Transverse colon (tissue), 4 donors: ENCODE measurements at regions not wholly inside any gene's neighbourhood (a gene's known extent, or its start where the extent isn't known, plus 50 kb on each side); places are given as distances from the start of the nearest gene placed in this dataset.
A peak's percentile ranks its signal among the peaks of the same experiment; 100 is the strongest.

Source experiments
- DNase-seq: peaks from one replicate; pipeline ENCODE4 v3.0.0-alpha.2; 2019
- H3K27ac ChIP-seq, 4 donors: fragments of 200-600 bp; sonication (generic); 2 replicates each; pipeline ENCODE4 v1.5.1; 2016 to 2018; ENCODE audit warnings: inconsistent platforms in 4 of 4
- H3K27me3 ChIP-seq: fragments of 200-600 bp; sonication (generic); 2 replicates; pipeline ENCODE4 v1.5.1; 2017; ENCODE audit warnings: inconsistent platforms
- H3K36me3 ChIP-seq, 4 donors: fragments of 200-600 bp; sonication (generic); 2 replicates each; pipeline ENCODE4 v1.5.1; 2017 to 2019; ENCODE audit warnings: inconsistent platforms in 4 of 4
- H3K4me1 ChIP-seq, 4 donors: fragments of 200-600 bp; sonication (generic); 2 replicates each; pipeline ENCODE4 v1.5.1; 2017 to 2020; ENCODE audit warnings: inconsistent platforms in 4 of 4
- H3K4me3 ChIP-seq, 4 donors: fragments of 200-600 bp; sonication (generic); 1 replicate in 1 of 4; 2 replicates in 3 of 4; pipeline versions ENCODE4 v1.5.1 to v1.6.1; 2017 to 2019; ENCODE audit warnings: inconsistent platforms in 4 of 4
- H3K9me3 ChIP-seq, 2 donors: fragments of 200-600 bp; sonication (generic); 2 replicates each; pipeline ENCODE4 v1.5.1; 2017 to 2019; ENCODE audit warnings: inconsistent platforms in 2 of 2
- EP300 ChIP-seq: sonication (generic); formaldehyde crosslinking; IDR thresholded peaks from one replicate; pipeline ENCODE4 v1.6.1; 2017; ENCODE audit warnings: antibody characterized with exemption, low read depth
- POLR2A ChIP-seq: fragments of 450-650 bp; IDR thresholded peaks from one replicate; pipeline ENCODE4 v1.6.1; 2016; ENCODE audit warnings: antibody characterized with exemption, mild to moderate bottlenecking, moderate library complexity
- POLR2AphosphoS5 ChIP-seq, 3 donors: sonication (generic); formaldehyde crosslinking; IDR thresholded peaks; one replicate each; pipeline ENCODE4 v1.6.1; 2016; ENCODE audit warnings: antibody characterized with exemption in 3 of 3
- WGBS, 2 donors: methylation state at CpG; one replicate each; pipeline ENCODE4 v1.1.5; 2018; ENCODE audit warnings: low coverage in 1 of 2; 5-methylcytosine and 5-hydroxymethylcytosine counted together
- in situ Hi-C, 4 donors: fragments of 200-750 bp; cut with MboI; loops; one replicate each; pipeline versions ENCODE4 v1.15.0 to v1.15.1; 2017; ENCODE audit warnings: low sequenced_read_pairs in 3 of 4, low pct_ligation_motif_present in 1 of 4, low pct_unique_long_range_greater_than_20kb in 1 of 4
- intact Hi-C: fragments of 100-400 bp; cut with DNase I; formaldehyde crosslinking; loops from one replicate; pipeline ENCODE4 v1.15.1; 2023; ENCODE audit warnings: low total_unique reads
- TF ChIP-seq, protein P1 (sequence below), 5 experiments: fragments of 200-600 bp in 3 of 5; fragments of 450-650 bp in 2 of 5; sonication (generic) in 3 of 5; IDR thresholded peaks; 1 replicate in 2 of 5; 2 replicates in 3 of 5; pipeline ENCODE4 v1.5.1; 2016 to 2017; ENCODE audit warnings: antibody characterized with exemption in 5 of 5, inconsistent platforms in 3 of 5, mild to moderate bottlenecking in 2 of 5, moderate library complexity in 1 of 5

DNA sequence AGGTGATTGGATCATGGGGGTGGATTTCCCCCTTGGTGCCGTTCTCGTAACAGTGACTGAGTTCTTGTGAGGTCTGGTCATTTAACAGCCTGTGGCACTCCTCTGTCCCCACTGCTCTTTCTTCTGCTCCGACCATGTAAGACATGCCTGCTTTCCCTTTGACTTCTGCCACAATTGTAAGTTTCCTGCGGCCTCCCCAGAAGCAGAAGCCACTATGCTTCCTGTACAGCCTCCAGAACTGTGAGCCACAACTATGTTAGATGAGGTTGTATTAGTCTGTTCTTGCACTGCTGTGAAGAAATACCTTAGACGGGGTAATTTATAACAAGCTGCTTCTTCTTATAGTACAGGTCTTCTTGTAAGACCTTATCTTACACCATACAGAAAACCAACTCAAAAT, 241.7 kb upstream of the KLF14 start:
- intact Hi-C loops (no loop called here), in situ Hi-C loops (no loop called here)
- no peaks in the 10 kb centered on the region for H3K36me3 ChIP-seq
- no peaks in the 10 kb centered on the region for H3K9me3 ChIP-seq
- WGBS, 2 donors = 91 to 100% methylated on average over 2 to 5 of the region's 5 CpGs
- no peak overlapping the region for H3K4me3 ChIP-seq
- no peak for TF ChIP-seq EP300
- TF ChIP-seq POLR2A = no peak
- TF ChIP-seq, protein P1, sequence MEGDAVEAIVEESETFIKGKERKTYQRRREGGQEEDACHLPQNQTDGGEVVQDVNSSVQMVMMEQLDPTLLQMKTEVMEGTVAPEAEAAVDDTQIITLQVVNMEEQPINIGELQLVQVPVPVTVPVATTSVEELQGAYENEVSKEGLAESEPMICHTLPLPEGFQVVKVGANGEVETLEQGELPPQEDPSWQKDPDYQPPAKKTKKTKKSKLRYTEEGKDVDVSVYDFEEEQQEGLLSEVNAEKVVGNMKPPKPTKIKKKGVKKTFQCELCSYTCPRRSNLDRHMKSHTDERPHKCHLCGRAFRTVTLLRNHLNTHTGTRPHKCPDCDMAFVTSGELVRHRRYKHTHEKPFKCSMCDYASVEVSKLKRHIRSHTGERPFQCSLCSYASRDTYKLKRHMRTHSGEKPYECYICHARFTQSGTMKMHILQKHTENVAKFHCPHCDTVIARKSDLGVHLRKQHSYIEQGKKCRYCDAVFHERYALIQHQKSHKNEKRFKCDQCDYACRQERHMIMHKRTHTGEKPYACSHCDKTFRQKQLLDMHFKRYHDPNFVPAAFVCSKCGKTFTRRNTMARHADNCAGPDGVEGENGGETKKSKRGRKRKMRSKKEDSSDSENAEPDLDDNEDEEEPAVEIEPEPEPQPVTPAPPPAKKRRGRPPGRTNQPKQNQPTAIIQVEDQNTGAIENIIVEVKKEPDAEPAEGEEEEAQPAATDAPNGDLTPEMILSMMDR (IDR thresholded peaks at IDR 0.05) = no peak
- TF ChIP-seq POLR2AphosphoS5 (IDR thresholded peaks at IDR 0.05) = no peak
- no peaks in the 10 kb centered on the region for H3K27me3 ChIP-seq
- H3K4me1 ChIP-seq = peaks cover 0 to 13% (median 5%) of the 10 kb centered on the region in 4 donors
- no peak for DNase-seq
- H3K27ac ChIP-seq = no peak overlapping the region

DNA sequence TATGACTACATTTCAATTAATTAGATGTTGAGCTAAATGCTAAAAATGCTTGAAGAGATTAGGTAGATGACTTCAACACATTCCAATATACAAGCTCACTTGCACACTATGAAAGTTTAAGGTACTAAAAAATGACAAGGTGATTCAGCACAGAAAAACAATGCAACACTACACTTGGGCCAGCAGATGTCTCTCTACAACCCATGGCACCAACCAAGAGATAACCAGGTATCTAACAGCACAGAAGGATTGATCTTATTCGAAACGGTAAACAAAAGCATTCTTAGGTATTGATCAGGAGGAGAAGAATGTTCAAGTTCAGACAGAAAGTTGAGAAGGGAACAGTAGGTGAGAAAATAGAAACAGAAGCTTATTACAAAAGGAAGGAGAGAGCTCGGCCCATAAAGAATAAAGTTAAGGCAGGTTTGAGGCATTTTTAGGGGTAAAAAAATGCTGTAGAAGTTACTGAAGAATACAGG, 248.2 kb upstream of the KLF14 start:
- 11 to 30% methylated on average over 3 of the region's 3 CpGs for WGBS, 2 donors
- H3K9me3 ChIP-seq = no peaks in the 10 kb centered on the region
- in situ Hi-C loops = no loop called here
- DNase-seq = no peak
- peaks cover 0 to 4% (median 0%) of the 10 kb centered on the region in 4 donors for H3K36me3 ChIP-seq
- no peaks in the 10 kb centered on the region for H3K27me3 ChIP-seq
- no peak overlapping the region for H3K4me3 ChIP-seq
- peaks cover 22 to 69% (median 29%) of the 10 kb centered on the region in 4 donors for H3K4me1 ChIP-seq
- intact Hi-C loops = no loop called here
- peak overlapping the region in 3 of 4 donors; percentile 6 to 49 (median 27) for H3K27ac ChIP-seq
- TF ChIP-seq, protein P1 (IDR thresholded peaks at IDR 0.05) = peak; percentile 52 to 75 (median 63)
- TF ChIP-seq POLR2AphosphoS5 (IDR thresholded peaks at IDR 0.05) (peak in 1 of 3 donors; percentile 24), POLR2A (no peak)

DNA sequence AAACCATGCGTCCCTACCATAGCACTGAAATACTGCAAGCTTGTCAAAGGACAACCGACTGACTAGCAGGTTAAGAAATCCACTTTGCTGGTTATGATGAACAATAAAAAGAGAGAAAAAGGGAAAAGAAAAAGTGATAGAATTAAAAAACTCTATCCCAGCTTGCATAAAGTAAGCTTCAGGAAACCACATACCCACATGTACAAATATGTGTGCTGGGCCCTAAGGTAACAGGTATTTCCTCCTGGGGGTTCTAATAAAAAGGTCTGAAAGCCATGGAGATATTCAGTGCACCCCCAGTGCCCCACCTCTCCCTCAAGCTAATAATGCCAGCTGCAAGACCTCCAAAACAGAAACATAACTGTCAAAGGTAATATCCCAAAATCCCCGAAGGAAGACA, 248.6 kb upstream of the KLF14 start:
- TF ChIP-seq, protein P1 (IDR thresholded peaks at IDR 0.05) = no peak
- TF ChIP-seq EP300 (no peak), POLR2AphosphoS5 (IDR thresholded peaks at IDR 0.05) (no peak), POLR2A (no peak)
- WGBS, 2 donors = 33 to 54% methylated on average over 3 of the region's 3 CpGs
- Histone ChIP-seq H3K27me3 (no peaks in the 10 kb centered on the region), H3K27ac (peak overlapping the region in 3 of 4 donors; percentile 6 to 49 (median 27)), H3K4me1 (peaks cover 24 to 71% (median 29%) of the 10 kb centered on the region in 4 donors), H3K36me3 (peaks cover 0 to 4% (median 0%) of the 10 kb centered on the region in 4 donors), H3K9me3 (no peaks in the 10 kb centered on the region), H3K4me3 (no peak overlapping the region)
- intact Hi-C loops (no loop called here), in situ Hi-C loops (no loop called here)
- DNase-seq = no peak

DNA sequence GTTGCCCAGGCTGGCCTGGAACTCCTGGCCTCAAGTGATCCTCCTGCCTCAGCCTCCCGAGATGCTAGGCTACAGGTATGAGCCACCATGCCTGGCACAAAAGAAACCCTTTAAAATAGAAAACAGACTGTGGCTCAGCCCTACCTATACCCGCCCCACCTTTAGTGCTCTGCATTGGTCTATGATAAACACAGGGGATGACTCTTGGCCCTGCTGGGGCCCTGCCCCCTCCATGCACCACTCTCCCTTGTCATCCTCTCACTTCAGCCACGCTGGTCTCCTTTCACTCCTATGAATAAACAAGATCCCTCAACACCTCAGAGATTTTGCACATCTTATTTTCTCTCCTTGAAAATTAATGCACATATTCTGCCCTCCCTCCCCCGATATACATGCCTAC, 251.4 kb upstream of the KLF14 start:
- in situ Hi-C loops (no loop called here), intact Hi-C loops (no loop called here)
- WGBS, 2 donors = 84 to 86% methylated on average over 3 to 4 of the region's 4 CpGs
- H3K36me3 ChIP-seq = peaks cover 0 to 4% (median 0%) of the 10 kb centered on the region in 4 donors
- no peak for DNase-seq
- peak overlapping the region; percentile 12 to 52 (median 47) for H3K27ac ChIP-seq
- H3K4me3 ChIP-seq = no peak overlapping the region
- TF ChIP-seq, protein P1 (IDR thresholded peaks at IDR 0.05) = no peak
- no peak for TF ChIP-seq POLR2A
- no peak for TF ChIP-seq POLR2AphosphoS5 (IDR thresholded peaks at IDR 0.05)
- TF ChIP-seq EP300 = no peak
- peaks cover 29 to 89% (median 41%) of the 10 kb centered on the region in 4 donors for H3K4me1 ChIP-seq
- no peaks in the 10 kb centered on the region for H3K9me3 ChIP-seq
- H3K27me3 ChIP-seq = no peaks in the 10 kb centered on the region
